Testis (tissue), 2 donors: ENCODE measurements at regions not wholly inside any gene's neighbourhood (a gene's known extent, or its start where the extent isn't known, plus 50 kb on each side); places are given as distances from the start of the nearest gene placed in this dataset.

Experiments
- DNase-seq: peaks from one replicate; pipeline ENCODE4 v3.0.0-alpha.2; 2019
- H3K27ac ChIP-seq, 2 donors: fragments of 200-600 bp; sonication (generic); one replicate each; pipeline ENCODE4 v1.5.1; 2019
- H3K27me3 ChIP-seq: fragments of 200-600 bp; sonication (generic); one replicate; pipeline ENCODE4 v1.5.1; 2019
- H3K36me3 ChIP-seq: fragments of 200-600 bp; sonication (generic); one replicate; pipeline ENCODE4 v1.5.1; 2017; ENCODE audit warnings: low read depth; ENCODE audit errors: missing control alignments
- H3K4me1 ChIP-seq: fragments of 200-600 bp; sonication (generic); one replicate; pipeline ENCODE4 v1.5.1; 2019
- H3K4me3 ChIP-seq, 2 donors: fragments of 200-600 bp; sonication (generic); one replicate each; pipeline ENCODE4 v1.5.1; 2017 to 2019
- H3K9me3 ChIP-seq: fragments of 200-600 bp; sonication (generic); one replicate; pipeline ENCODE4 v1.5.1; 2017
- POLR2A ChIP-seq: fragments of 450-650 bp; IDR thresholded peaks from one replicate; pipeline ENCODE4 v1.6.1; 2017; ENCODE audit warnings: antibody characterized with exemption, mild to moderate bottlenecking, moderate library complexity
- WGBS, 2 donors: methylation state at CpG; one replicate each; pipeline ENCODE4 v1.1.5; 2018; 5-methylcytosine and 5-hydroxymethylcytosine counted together
- intact Hi-C: fragments of 100-400 bp; cut with DNase I; formaldehyde crosslinking; loops from one replicate; pipeline ENCODE4 v1.15.1; 2023; ENCODE audit warnings: low total_unique reads
- TF ChIP-seq, protein P1 (sequence below), 3 experiments: fragments of 450-650 bp in 2 of 3; fragments of 200-600 bp in 1 of 3; sonication (generic) in 1 of 3; IDR thresholded peaks; one replicate each; pipeline ENCODE4 v1.5.1; 2016 to 2019; ENCODE audit warnings: antibody characterized with exemption in 3 of 3, mild to moderate bottlenecking in 2 of 3, moderate library complexity in 1 of 3

DNA sequence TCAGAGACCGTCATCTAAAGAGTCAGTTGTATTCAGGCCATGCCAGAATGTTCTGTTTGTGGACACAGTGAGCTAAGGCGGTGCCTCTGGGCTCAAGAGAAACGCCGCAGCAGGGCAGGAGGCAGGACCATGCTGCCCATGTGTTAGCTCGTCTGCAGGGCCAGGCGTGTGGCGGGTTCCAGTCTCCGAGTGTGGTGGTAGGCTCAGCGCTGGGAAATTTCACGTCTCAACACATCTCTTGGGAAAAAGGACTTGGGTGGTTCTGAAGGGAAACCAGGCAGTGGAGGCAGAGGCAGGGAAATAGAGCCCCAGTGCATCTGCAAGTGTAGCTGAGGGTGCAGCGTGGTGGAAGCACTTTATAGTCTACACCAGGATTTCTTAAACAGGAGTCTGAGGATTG, 56.9 kb upstream of the TAGAP start:
- 89 to 93% methylated on average over 11 of the region's 11 CpGs for WGBS, 2 donors
- H3K4me1 ChIP-seq, result peaks cover 15% of the 10 kb centered on the region
- H3K4me3 ChIP-seq, result no peak overlapping the region
- no peaks in the 10 kb centered on the region for H3K27me3 ChIP-seq
- intact Hi-C loops, result loop anchor here (10.0 kb wide), 1 partner anchor 57 kb away; the partner anchor contains the start of gene TAGAP
- no peaks in the 10 kb centered on the region for H3K36me3 ChIP-seq
- no peak for TF ChIP-seq POLR2A
- TF ChIP-seq, protein P1, sequence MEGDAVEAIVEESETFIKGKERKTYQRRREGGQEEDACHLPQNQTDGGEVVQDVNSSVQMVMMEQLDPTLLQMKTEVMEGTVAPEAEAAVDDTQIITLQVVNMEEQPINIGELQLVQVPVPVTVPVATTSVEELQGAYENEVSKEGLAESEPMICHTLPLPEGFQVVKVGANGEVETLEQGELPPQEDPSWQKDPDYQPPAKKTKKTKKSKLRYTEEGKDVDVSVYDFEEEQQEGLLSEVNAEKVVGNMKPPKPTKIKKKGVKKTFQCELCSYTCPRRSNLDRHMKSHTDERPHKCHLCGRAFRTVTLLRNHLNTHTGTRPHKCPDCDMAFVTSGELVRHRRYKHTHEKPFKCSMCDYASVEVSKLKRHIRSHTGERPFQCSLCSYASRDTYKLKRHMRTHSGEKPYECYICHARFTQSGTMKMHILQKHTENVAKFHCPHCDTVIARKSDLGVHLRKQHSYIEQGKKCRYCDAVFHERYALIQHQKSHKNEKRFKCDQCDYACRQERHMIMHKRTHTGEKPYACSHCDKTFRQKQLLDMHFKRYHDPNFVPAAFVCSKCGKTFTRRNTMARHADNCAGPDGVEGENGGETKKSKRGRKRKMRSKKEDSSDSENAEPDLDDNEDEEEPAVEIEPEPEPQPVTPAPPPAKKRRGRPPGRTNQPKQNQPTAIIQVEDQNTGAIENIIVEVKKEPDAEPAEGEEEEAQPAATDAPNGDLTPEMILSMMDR (IDR thresholded peaks at IDR 0.05), result no peak
- H3K9me3 ChIP-seq, result no peaks in the 10 kb centered on the region
- no peak overlapping the region for H3K27ac ChIP-seq
- DNase-seq, result peak; percentile 12

DNA sequence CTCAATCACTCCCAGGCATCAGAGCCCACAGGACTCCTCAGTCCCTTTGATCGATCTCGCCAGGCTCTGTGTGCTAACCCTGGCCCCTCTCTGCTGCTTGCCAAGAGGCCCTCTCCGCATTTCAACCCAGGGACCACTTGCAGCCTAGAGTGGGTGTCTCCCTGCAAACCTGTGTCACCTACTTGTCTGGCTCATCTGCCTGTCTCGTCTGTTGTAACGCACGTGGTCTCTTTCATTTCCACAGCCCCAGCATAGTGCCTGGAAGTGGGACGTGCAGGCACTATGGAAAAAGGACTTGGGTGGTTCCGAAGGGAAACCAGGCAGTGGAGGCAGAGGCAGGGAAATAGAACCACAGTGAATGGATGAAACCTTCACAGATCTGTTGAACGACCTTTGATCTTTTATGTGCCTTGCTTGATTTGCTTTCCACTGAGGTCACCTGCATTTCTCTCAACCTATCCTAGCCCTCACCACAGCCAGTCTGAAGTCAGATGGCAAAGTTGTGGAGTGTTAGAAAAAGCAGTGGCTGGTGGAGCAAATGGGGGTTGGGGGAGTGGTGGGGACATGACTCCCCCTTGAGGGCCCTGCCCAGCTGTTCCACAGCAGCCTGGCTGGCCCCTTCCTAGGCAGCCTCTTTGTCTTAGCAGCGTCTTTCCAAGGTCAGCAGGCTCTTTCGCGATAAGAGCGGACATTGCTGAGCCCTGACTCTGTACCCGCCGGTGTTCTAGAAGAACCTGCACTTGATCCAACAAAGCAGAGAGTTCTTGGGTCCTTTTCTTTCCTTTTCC, 55.8 kb upstream of the TAGAP start:
- TF ChIP-seq POLR2A, result no peak
- TF ChIP-seq, protein P1 (IDR thresholded peaks at IDR 0.05), result no peak
- WGBS, 2 donors, result 66 to 71% methylated on average over 15 of the region's 15 CpGs
- H3K4me3 ChIP-seq, result no peak overlapping the region
- H3K4me1 ChIP-seq, result peaks cover 15% of the 10 kb centered on the region
- no peaks in the 10 kb centered on the region for H3K9me3 ChIP-seq
- no peaks in the 10 kb centered on the region for H3K36me3 ChIP-seq
- H3K27ac ChIP-seq, result no peak overlapping the region
- intact Hi-C loops, result loop anchor here (10.0 kb wide), 1 partner anchor 56 kb away; the partner anchor contains the start of gene TAGAP
- DNase-seq, result peak; percentile 36
- no peaks in the 10 kb centered on the region for H3K27me3 ChIP-seq

DNA sequence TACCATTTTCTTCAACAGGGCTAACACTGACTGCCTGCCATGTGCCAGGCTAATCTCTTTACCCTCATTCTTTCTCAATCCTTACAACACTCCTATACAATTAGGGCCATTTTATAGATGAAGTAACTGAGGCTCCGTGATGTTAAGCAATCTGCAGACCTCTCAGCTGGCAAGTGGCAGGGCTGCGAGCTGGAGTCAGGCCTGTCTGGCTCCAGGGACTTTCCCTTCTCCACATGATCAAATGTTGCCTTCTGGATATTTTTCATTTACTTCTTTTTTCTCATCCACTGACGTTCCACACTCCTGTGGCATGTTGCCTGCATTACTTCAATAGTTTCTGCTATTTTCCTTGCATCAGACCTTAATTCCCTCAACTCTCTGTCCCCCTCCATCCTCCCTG, 55.2 kb upstream of the TAGAP start:
- intact Hi-C loops, result loop anchor here (10.0 kb wide), 1 partner anchor 55 kb away; the partner anchor contains the start of gene TAGAP
- H3K27me3 ChIP-seq, result no peaks in the 10 kb centered on the region
- no peaks in the 10 kb centered on the region for H3K9me3 ChIP-seq
- TF ChIP-seq, protein P1 (IDR thresholded peaks at IDR 0.05), result no peak
- no peak for TF ChIP-seq POLR2A
- H3K4me3 ChIP-seq, result no peak overlapping the region
- no peaks in the 10 kb centered on the region for H3K36me3 ChIP-seq
- 30 to 50% methylated on average over 3 of the region's 3 CpGs for WGBS, 2 donors
- peak; percentile 12 for DNase-seq
- peaks cover 15% of the 10 kb centered on the region for H3K4me1 ChIP-seq
- H3K27ac ChIP-seq, result no peak overlapping the region

- WGBS, 2 donors, result 89 to 97% methylated on average over 3 of the region's 3 CpGs
- Histone ChIP-seq H3K4me1 (peaks cover 15% of the 10 kb centered on the region), H3K27ac (no peak overlapping the region), H3K9me3 (no peaks in the 10 kb centered on the region), H3K27me3 (no peaks in the 10 kb centered on the region), H3K4me3 (no peak overlapping the region), H3K36me3 (no peaks in the 10 kb centered on the region)
- intact Hi-C loops, result no loop called here
- DNase-seq, result peak; percentile 9
- TF ChIP-seq, protein P1 (IDR thresholded peaks at IDR 0.05), result no peak
- no peak for TF ChIP-seq POLR2A
These were observed 54.5 kb upstream of the TAGAP start for GRCh38 chr6:159099276-159099675.
